T-helper 17 cell (primary cell): ENCODE measurements at regions not wholly inside any gene's neighbourhood (a gene's known extent, or its start where the extent isn't known, plus 50 kb on each side); places are given as distances from the start of the nearest gene placed in this dataset.

Experiments used
- ATAC-seq: fragments of 150-1000 bp; cut with Tn5 transposase; 2 replicates; pipeline ENCODE4 v1.10.0; 2021; ENCODE audit warnings: mild to moderate bottlenecking, moderate library complexity
- DNase-seq, 3 donors: peaks; one replicate each; pipeline versions ENCODE4 v3.0.0 to v3.0.0-alpha.2; 2020 to 2021
- H3K9me3 ChIP-seq: one replicate; pipeline ENCODE4 v1.7.0; 2013; ENCODE audit warnings: low read length, mild to moderate bottlenecking; ENCODE audit not compliant: control insufficient read depth, poor library complexity, severe bottlenecking
- H3K27ac Mint-ChIP-seq: one replicate; pipeline ENCODE4 v1.8.0; 2022; ENCODE audit warnings: mild to moderate bottlenecking, moderate library complexity, mixed read lengths
- H3K27me3 Mint-ChIP-seq: one replicate; pipeline ENCODE4 v1.8.0; 2022; ENCODE audit warnings: mixed read lengths
- H3K36me3 Mint-ChIP-seq: one replicate; pipeline ENCODE4 v1.8.0; 2022; ENCODE audit warnings: low read depth, mixed read lengths
- H3K4me1 Mint-ChIP-seq: one replicate; pipeline ENCODE4 v1.8.0; 2022; ENCODE audit warnings: mild to moderate bottlenecking, mixed read lengths
- H3K4me3 Mint-ChIP-seq: one replicate; pipeline ENCODE4 v1.8.0; 2022; ENCODE audit warnings: mild to moderate bottlenecking, moderate library complexity, mixed read lengths

DNA sequence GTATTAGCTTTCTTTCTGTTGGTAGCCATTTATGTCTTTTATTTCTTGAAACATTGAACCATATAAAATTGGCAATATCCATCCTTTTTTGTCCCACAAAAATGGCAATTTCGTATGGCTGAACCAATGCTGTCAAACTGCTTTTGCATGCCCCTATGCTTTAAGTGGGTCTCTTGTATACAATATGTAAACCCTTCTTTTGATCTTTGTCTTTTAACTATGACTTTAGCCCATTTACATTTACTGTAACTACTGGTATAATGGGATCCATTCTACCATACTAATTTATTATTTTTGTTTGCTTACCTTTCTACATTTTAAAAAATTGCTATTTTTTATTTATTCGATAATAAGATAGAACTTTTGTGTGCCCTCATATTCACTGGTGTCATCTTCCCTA is 93.4 kb downstream of the TENT4A start:
- DNase-seq (no peak), ATAC-seq (no peak)
- no peak overlapping the region for H3K27ac Mint-ChIP-seq
- no peaks in the 10 kb centered on the region for H3K9me3 ChIP-seq
- H3K36me3 Mint-ChIP-seq = peaks cover 2% of the 10 kb centered on the region
- H3K4me3 Mint-ChIP-seq = no peak overlapping the region
- H3K27me3 Mint-ChIP-seq = peaks cover 22% of the 10 kb centered on the region
- H3K4me1 Mint-ChIP-seq = no peaks in the 10 kb centered on the region

DNA sequence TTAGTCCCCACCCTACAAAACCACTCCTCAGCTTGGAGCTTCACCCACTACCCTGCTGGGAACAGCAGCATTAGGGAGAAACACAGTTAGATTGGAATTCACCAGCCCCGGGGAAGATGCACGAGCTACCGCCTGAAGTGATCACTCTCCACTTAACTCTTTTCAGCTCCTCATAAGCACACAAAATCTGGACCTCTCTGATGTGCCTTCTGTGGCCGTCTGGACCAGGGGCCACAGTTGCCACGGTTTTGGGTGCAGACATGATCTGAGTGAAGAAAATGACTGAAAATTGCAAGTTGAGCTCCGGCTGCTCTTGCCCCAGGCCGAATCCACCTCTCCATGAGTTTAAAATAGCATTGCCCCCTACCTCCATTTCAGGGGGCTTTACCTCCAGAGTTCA is 95.2 kb downstream of the TENT4A start:
- peaks cover 30% of the 10 kb centered on the region for H3K27me3 Mint-ChIP-seq
- peaks cover 2% of the 10 kb centered on the region for H3K36me3 Mint-ChIP-seq
- ATAC-seq (no peak), DNase-seq (no peak)
- no peak overlapping the region for H3K4me3 Mint-ChIP-seq
- H3K9me3 ChIP-seq = no peaks in the 10 kb centered on the region
- no peaks in the 10 kb centered on the region for H3K4me1 Mint-ChIP-seq
- H3K27ac Mint-ChIP-seq = no peak overlapping the region

DNA sequence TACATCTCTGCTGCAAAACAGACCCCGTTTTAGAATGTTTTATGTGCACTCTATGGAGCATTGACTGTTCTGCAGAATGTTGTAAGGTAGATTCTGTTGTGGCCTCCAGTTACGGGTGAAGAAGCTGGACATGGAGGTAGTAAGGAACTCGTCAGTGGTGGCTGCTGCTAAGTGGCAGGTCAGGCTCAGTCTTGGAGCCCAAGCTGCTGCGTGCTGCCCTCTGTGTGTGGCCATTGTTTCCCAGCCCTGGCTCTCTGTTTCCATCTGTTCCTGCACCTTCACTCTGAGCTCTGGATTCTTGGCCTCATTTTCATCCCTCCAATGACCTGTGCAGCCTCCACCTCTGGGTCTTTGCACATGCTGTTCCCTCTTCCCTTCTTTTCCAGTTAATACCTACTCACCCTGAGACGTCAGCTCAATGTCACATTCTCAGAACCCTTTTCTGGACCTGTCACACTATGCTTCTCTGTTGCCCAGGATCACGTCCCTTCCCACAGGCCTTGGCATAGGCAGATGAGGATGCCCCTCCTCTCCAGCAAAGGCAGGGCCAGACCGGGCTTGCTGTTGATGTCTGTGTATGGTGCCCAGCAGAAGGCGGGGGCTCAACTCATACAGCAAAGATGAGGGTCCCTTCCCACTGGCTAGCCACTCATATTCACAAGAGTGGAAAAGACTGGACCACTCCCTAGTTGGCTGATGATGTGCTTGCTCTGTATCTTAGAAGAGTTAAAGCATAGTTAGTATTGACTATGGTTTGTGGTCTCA is 97.6 kb downstream of the TENT4A start:
- Mint-ChIP-seq H3K4me1 (no peaks in the 10 kb centered on the region), H3K27ac (no peak overlapping the region), H3K4me3 (no peak overlapping the region), H3K27me3 (peaks cover 29% of the 10 kb centered on the region), H3K36me3 (peaks cover 2% of the 10 kb centered on the region)
- ATAC-seq (no peak), DNase-seq (no peak)
- H3K9me3 ChIP-seq = no peaks in the 10 kb centered on the region

DNA sequence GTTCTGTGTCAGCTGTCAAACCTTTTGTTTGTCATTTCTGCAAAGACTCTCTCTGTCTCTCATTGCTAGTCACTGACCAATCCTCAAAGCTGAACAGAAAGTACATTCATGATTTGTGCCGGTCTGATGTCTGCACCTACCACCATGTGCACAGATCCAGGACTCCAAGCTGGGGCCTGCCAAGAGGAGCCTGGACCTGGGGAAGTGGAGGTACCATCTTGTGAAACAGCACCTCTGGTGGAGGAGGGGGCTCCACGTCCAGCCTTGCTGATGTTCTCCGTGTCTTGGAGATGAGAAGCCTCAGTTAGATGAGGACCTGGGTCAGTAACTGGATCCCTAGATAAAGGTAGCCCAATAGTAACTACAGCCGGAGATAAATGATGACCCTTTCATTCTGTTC is 98.9 kb downstream of the TENT4A start:
- ATAC-seq = no peak
- Mint-ChIP-seq H3K27ac (no peak overlapping the region), H3K27me3 (peaks cover 36% of the 10 kb centered on the region), H3K36me3 (peaks cover 2% of the 10 kb centered on the region), H3K4me1 (no peaks in the 10 kb centered on the region), H3K4me3 (no peak overlapping the region)
- H3K9me3 ChIP-seq = no peaks in the 10 kb centered on the region
- no peak for DNase-seq

DNA sequence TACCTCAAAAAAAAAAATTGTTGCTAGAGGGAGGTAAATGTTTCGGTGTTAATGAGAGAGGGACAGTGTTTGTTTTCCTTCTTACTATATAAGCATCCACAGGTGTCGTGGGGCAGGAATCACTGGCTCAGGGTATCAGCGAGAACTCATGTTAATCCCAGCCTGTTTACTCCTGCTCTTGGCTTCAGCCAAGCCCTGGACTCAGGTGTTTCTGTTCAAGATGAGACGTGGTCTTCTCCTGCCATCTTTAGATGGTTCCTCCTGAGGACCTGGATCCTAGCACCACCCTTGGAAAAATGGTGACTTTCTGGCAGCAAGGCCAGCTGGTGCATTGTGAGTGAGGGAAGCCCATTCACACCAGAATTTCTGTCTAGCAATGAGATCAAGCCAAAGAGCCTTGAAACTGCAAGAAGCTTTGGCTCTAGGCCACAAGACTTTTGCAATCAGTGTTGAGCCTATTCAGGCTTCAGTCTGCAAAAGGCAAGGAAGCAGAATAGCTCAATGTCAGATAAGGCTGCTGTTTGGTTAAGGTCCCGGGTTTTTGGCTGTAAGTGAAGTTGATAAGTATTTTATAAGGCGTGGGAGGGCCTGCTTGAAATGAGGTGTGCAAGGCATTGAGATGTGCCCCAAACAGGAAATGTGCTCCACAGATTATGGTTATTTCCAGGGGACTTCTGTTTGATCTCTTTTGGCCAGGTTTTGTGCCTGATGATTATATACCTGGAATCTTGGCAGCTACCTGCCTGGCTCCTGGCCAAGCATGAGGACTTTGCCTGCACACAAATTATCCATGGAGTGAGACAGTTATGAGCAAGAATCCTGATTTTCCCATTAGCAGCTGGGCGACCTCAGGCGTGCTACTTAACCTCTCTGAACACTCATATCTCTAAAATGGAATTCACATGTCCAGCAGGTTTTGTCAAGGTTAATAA is 99.8 kb downstream of the TENT4A start:
- Mint-ChIP-seq H3K27me3 (peaks cover 41% of the 10 kb centered on the region), H3K36me3 (no peaks in the 10 kb centered on the region), H3K27ac (no peak overlapping the region), H3K4me1 (no peaks in the 10 kb centered on the region), H3K4me3 (no peak overlapping the region)
- DNase-seq (no peak), ATAC-seq (no peak)
- H3K9me3 ChIP-seq = no peaks in the 10 kb centered on the region

DNA sequence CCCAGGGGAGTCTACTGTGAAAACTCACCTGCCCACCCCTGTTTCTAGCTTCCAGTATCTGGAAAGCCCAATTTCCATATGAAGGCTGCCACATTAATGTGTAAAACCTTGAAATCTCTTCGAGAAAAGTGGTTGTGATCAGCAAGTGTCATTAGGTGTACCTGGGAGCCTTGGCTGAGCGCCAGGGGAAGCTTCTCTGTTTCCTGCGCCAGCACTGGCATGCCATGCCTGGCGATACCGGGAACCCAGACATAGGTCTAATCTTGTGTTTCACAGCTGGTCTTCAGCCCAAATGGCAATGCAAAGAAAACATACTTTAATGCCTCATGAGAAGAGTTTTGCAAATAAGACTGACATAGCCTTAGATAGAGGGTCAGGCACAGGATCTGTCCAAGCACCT is 101.6 kb downstream of the TENT4A start:
- Mint-ChIP-seq H3K4me1 (no peaks in the 10 kb centered on the region), H3K27me3 (peaks cover 58% of the 10 kb centered on the region), H3K36me3 (no peaks in the 10 kb centered on the region), H3K4me3 (no peak overlapping the region), H3K27ac (no peak overlapping the region)
- ATAC-seq (no peak), DNase-seq (no peak)
- no peaks in the 10 kb centered on the region for H3K9me3 ChIP-seq

DNA sequence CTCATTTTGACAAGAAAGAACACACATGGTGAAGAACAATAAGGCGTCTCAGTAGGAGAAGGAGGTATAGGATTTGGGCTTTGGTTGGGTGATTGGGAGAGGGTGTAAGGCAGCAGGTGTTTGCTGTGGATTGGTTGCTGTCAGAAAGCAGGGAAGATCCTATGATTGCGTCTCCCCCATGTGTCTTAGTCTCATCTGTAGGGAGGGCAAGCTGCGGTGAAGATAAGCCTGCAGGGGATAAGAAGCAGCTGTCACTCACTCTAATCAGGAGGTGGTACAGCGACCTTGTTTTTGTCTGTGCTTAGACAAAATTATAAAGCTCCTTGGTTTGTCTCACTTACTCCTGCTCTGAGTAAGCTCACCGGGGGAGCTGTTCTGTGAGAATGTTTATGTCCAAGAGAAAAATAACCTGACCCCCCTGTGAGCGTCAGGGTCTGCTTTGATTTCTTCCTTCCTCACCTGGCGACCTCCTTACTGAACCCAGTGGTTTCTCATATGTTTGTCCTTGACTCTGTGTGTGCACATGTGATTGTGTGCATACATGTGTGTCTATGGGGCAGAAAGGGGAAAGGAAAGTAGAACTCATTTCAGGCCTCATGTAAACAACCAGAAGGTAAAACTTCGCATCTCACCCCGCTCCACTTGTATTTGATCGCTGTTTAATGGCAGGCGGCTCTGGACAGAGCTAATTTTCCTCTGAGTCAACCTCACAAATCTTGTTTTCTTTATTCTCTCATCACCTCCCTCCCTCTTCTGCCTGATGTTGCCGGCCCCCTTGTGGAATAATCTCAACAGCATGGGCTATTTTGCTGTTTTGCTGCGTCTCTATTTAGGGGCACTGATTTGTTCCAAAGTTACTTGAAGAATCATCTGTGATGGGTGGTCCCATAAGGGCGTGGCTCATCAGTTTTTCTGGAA is 105.6 kb downstream of the TENT4A start:
- Mint-ChIP-seq H3K27me3 (peaks cover 32% of the 10 kb centered on the region), H3K27ac (no peak overlapping the region), H3K36me3 (no peaks in the 10 kb centered on the region), H3K4me3 (no peak overlapping the region), H3K4me1 (no peaks in the 10 kb centered on the region)
- H3K9me3 ChIP-seq = no peaks in the 10 kb centered on the region
- ATAC-seq (no peak), DNase-seq (no peak)

DNA sequence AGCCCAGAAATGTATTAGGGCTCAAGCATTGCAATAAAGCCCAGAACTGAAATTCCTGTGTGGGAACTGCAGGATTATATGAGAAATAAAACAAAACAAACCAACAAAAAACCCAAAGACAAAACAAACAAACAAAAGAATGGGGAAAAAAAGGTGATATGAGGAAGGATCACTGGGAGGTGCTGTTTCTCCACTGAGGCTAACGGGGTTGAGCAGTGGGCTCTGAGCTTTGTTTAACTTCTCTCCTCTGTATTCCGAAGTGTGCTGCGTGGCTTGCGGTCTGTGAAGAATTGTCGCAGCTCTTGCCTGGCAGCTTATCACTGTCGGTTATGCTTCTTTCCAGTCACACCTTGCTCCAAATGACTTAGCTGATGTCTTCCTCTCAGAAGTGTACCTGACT is 106.3 kb downstream of the TENT4A start:
- no peaks in the 10 kb centered on the region for H3K36me3 Mint-ChIP-seq
- no peak for ATAC-seq

DNA sequence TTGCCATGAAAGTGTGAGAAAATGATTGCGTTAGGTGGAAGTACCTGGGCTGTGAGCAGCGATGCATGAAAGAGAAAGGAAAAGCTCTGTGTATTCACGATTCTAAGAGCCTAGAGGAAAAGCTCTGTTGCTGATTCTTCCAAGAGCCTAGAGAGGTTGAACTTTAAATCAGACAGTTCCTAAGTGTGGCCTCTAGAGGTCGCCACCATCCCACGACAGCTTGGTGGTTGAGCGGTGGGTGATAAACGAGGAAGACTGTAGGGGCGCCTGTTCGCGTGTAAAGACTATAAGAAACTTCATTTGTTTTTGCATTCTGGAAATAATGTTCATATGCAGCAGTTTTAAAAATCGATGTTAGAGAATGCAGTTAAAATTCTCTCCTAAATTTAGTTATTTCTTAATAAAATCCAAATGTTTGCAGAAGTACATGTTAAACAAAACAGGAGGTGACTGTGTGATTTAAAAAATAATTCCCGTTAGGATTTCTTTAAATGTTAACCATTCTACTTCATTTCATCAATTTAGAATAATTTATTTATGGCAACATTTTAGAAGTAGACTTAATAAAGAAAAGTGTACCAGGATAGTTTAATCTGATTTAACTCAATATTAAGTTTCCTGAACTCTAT is 107.7 kb downstream of the TENT4A start:
- no peaks in the 10 kb centered on the region for H3K9me3 ChIP-seq
- H3K36me3 Mint-ChIP-seq = no peaks in the 10 kb centered on the region
- no peak overlapping the region for H3K4me3 Mint-ChIP-seq
- peaks cover 30% of the 10 kb centered on the region for H3K27me3 Mint-ChIP-seq
- H3K27ac Mint-ChIP-seq = no peak overlapping the region
- peak; percentile 65 for ATAC-seq
- DNase-seq = peak in 2 of 3 donors; percentile 25 to 49
- no peaks in the 10 kb centered on the region for H3K4me1 Mint-ChIP-seq

More for the DNA sequence above, 106.3 kb downstream of the TENT4A start:
- no peak for DNase-seq
- H3K4me1 Mint-ChIP-seq = no peaks in the 10 kb centered on the region
- no peak overlapping the region for H3K27ac Mint-ChIP-seq
- no peak overlapping the region for H3K4me3 Mint-ChIP-seq
- no peaks in the 10 kb centered on the region for H3K9me3 ChIP-seq
- peaks cover 30% of the 10 kb centered on the region for H3K27me3 Mint-ChIP-seq

DNA sequence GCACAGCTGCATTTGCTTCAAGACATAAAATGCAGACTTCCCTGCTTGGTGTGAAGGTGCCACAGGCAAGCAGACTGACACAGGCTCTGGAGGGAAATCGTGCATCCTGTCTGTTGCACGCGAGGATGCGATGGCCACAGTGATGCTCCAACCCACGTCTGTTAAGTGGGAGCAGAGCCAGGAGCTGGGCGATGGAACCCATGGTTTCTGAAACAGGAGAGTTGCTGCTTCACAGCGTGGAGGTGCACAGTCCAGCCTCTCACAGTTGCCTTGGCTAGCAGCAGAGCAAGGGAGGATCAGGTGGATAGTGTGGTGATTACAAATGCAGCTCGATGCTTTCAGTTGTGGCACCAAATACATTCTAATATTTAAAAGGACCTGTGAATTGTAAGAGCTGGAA is 108.8 kb downstream of the TENT4A start:
- H3K27me3 Mint-ChIP-seq = peaks cover 24% of the 10 kb centered on the region
- no peaks in the 10 kb centered on the region for H3K9me3 ChIP-seq
- no peaks in the 10 kb centered on the region for H3K4me1 Mint-ChIP-seq
- no peak overlapping the region for H3K27ac Mint-ChIP-seq
- no peak overlapping the region for H3K4me3 Mint-ChIP-seq
- no peaks in the 10 kb centered on the region for H3K36me3 Mint-ChIP-seq
- DNase-seq = no peak
- no peak for ATAC-seq

DNA sequence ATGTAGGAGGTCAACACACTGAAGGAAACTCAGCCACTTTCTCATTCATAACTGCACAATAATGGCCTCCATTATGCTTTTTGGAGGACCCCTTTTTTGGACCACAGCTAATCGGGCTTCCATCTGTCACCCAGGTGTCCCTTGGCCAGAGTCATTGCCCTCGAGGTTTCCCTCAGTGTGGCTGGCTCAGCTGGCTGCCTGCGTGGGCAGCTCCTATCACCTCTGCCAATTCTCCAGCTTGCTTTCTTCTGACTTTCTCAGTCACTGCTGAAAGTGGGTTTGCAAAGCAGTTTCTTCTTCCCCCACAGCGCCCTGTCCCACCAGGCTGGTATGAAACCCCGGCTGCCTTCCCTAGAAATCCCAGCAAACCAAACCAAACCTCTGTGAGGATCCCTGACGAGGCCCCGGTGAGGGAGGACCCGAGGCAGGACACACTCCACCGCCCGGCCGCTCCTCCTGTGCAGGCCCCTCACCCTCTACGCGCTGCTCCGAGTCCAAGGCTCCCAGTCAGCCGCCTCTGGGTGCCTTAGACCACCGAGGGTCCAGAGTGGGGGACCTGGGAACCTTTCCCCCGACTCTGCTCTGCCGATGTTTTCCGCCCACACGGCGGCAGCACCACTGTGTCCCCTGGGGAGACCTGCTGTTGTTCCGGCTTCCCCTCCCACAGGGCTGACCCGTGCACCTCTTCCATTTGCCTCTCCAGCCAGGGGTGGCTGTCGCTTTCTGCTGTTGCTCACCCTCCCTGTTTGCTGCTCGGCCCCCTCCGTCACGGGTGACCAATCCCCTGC is 109.5 kb downstream of the TENT4A start:
- H3K27ac Mint-ChIP-seq = no peak overlapping the region
- peaks cover 22% of the 10 kb centered on the region for H3K27me3 Mint-ChIP-seq
- H3K9me3 ChIP-seq = no peaks in the 10 kb centered on the region
- no peaks in the 10 kb centered on the region for H3K36me3 Mint-ChIP-seq
- no peak for ATAC-seq
- no peak for DNase-seq
- H3K4me3 Mint-ChIP-seq = no peak overlapping the region
- peaks cover 5% of the 10 kb centered on the region for H3K4me1 Mint-ChIP-seq

DNA sequence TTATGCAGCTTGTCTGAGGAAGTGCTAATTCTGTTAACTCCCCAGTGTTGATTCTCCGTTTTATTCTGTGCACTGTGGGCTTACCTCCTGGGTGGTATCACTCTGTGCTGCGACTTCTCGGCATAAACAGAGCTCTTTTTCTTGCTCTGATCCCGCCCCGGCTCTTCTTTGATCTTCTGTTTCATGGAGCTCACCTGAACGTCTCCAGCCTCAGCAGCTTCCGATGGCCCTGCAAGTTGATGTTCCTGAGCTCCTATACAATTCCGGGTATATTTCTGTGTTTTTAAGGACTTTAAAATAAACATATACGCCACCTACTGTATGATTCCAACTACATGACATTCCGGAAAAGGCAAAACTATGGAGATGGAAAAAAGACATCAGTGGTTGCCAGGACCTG is 110.8 kb downstream of the TENT4A start:
- H3K4me3 Mint-ChIP-seq = no peak overlapping the region
- no peak for ATAC-seq
- H3K36me3 Mint-ChIP-seq = no peaks in the 10 kb centered on the region
- H3K9me3 ChIP-seq = no peaks in the 10 kb centered on the region
- H3K4me1 Mint-ChIP-seq = peaks cover 14% of the 10 kb centered on the region
- no peak for DNase-seq
- peaks cover 10% of the 10 kb centered on the region for H3K27me3 Mint-ChIP-seq
- no peak overlapping the region for H3K27ac Mint-ChIP-seq
